Ureter (tissue), 1 donor: ENCODE measurements at regions not wholly inside any gene's neighbourhood (a gene's known extent, or its start where the extent isn't known, plus 50 kb on each side); places are given as distances from the start of the nearest gene placed in this dataset.
"Not testable (repeated sequence)": the region's sequence is repeated elsewhere in the genome, so short reads cannot be mapped to it uniquely, and the experiment has no call there.

Experiments used
- DNase-seq: peaks from one replicate; pipeline ENCODE4 v3.0.0-alpha.2; 2020; ENCODE audit warnings: low spot score
- donor health status: DM: yes; HTN: yes; CAD: no.

GRCh38 chr6:14518515-14519217, 401.1 kb downstream of the CD83 start:
- DNase-seq, result no peak

GRCh38 chr6:14520029-14520428, 402.5 kb downstream of the CD83 start:
- no peak for DNase-seq

- DNase-seq, result no peak
Measured at GRCh38 chr6:14520536-14520935, 403.0 kb downstream of the CD83 start.

- DNase-seq, result no peak
Measured at GRCh38 chr6:14521141-14521540, 403.6 kb downstream of the CD83 start.

- not testable (repeated sequence) for DNase-seq
Measured at GRCh38 chr6:14521861-14522260, 404.3 kb downstream of the CD83 start.

- DNase-seq, result no peak
Measured at GRCh38 chr6:14524319-14524718, 406.7 kb downstream of the CD83 start.

GRCh38 chr6:14530385-14530784, 412.8 kb downstream of the CD83 start:
- DNase-seq, result no peak

GRCh38 chr6:14533446-14533845, 415.9 kb downstream of the CD83 start:
- DNase-seq, result no peak

- no peak for DNase-seq
Measured at GRCh38 chr6:14537030-14537429, 419.5 kb downstream of the CD83 start.

- DNase-seq, result no peak
Measured at GRCh38 chr6:14540276-14540675, 422.7 kb downstream of the CD83 start.

- no peak for DNase-seq
Measured at GRCh38 chr6:14540810-14541540, 423.4 kb downstream of the CD83 start.

- no peak for DNase-seq
Measured at GRCh38 chr6:14542670-14543366, 425.2 kb downstream of the CD83 start.

- no peak for DNase-seq
Measured at GRCh38 chr6:14543971-14544585, 426.5 kb downstream of the CD83 start.

- no peak for DNase-seq
Measured at GRCh38 chr6:14544666-14545065, 427.1 kb downstream of the CD83 start.

GRCh38 chr6:14545496-14545895, 427.9 kb downstream of the CD83 start:
- no peak for DNase-seq

- DNase-seq, result no peak
Measured at GRCh38 chr6:14546036-14546435, 428.5 kb downstream of the CD83 start.

GRCh38 chr6:14547284-14547998, 429.9 kb downstream of the CD83 start:
- no peak for DNase-seq

GRCh38 chr6:14549304-14549770, 431.8 kb downstream of the CD83 start:
- DNase-seq, result no peak

GRCh38 chr6:14549871-14550270, 432.3 kb downstream of the CD83 start:
- no peak for DNase-seq

- no peak for DNase-seq
Measured at GRCh38 chr6:14550410-14550809, 432.8 kb downstream of the CD83 start.

GRCh38 chr6:14550822-14551221, 433.2 kb downstream of the CD83 start:
- no peak for DNase-seq

- not testable (repeated sequence) for DNase-seq
Measured at GRCh38 chr6:14551601-14552000, 434.0 kb downstream of the CD83 start.
